ENCODE measurements at regions not wholly inside any gene's neighbourhood (a gene's known extent, or its start where the extent isn't known, plus 50 kb on each side); places are given as distances from the start of the nearest gene placed in this dataset.
A peak's percentile ranks its signal among the peaks of the same experiment; 100 is the strongest.

DNA sequence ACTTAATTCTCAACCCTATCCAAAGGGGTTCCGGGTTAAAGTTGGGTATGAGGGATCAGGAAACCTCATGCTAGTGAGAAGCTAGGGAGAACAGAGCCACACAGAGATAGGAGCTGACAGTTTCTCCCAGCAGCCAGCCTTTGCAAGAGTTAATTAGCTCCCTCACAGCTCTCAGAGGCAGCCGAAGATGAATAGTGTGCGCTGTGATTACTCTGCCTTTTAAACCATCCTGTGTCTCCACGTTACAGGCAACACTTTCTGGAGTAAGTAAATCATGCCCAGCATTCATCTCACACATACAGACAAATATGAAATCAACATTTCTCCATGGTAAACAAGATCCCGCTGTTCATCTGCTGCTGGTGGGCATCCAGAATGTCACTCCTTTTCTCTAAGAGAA, 429.6 kb downstream of the INSC start:
- no peak for DNase-seq

DNA sequence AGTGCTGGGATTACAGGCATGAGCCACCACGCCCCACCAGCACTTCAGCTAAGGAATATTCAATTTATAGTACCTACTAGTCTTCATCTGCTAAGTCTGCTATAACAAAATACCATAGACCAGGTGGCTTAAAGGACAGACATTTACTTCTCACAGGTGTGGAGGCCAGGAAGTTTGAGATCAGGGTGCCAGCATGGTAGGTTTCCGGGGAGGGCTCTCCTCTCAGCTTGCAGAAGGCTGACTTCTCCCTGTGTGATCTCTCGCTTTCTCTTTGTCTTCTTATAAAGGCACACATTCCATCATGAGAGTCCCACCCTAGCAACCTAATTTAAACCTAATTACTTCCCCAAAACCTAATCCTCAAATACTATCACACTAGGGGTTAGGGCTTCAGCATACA, 433.0 kb downstream of the INSC start:
- DNase-seq: no peak

DNA sequence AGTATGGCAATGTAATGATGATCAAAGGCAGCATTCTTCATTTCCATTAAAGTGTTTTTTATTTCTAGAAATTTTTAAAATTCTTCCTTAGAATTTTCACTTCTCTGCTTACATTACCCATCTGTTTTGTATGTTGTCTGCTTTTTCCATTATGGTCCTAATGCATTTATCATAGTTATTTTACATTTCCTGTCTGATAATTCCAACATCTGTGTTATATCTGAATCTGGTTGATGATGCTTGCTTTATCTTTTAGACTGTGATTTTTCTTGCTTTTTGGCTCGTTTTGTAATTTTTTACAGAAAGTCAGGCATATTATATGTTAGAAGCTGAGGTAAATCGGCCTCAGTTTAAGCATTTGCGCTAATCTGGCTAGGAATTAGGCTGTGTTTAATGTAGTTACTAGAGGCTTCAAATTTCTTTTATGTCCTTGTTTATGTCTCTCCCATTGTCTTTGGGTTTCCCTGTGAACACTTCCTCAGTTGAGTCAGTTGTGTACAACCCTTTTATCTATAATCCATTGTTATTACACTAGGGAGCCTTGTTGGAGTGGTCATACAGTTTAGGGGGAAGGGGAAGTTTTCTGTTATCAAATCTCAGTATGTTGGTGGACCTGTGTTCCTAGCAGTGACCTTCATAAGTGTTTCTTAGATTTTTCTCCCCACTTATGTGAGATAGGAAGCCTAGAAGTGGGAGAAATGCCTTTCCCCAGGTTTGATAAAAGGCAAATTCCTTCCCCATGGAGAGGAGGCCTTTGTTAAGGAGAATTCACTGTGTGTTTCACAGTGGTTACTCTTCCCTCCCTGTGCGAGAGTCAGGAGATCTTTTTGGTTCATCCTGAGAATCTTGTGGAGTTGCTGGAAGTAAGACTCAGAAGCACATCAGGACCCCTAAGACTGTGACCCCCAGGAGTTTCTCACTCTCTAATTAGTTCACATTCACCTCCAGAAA, 437.5 kb downstream of the INSC start:
- no peak for DNase-seq

DNA sequence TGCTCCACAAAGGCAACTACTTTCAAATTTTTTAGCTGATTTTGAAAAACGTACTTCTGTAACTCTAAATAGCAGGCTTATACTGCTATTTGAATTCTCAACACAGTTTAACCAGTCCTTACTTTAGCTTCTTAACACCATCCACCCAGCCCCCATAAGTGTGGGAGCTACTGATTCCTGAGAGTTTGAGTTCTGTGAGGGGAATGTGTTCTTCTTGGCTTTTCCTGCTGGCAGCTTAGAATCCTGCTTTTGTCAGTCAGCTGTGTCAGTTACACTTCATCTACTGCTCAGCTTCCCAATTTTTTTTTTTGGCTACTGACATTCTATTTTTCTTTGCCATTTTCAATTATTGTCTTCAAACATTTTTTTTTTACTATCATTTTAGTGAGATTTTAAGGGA, 440.4 kb downstream of the INSC start:
- DNase-seq: no peak

DNA sequence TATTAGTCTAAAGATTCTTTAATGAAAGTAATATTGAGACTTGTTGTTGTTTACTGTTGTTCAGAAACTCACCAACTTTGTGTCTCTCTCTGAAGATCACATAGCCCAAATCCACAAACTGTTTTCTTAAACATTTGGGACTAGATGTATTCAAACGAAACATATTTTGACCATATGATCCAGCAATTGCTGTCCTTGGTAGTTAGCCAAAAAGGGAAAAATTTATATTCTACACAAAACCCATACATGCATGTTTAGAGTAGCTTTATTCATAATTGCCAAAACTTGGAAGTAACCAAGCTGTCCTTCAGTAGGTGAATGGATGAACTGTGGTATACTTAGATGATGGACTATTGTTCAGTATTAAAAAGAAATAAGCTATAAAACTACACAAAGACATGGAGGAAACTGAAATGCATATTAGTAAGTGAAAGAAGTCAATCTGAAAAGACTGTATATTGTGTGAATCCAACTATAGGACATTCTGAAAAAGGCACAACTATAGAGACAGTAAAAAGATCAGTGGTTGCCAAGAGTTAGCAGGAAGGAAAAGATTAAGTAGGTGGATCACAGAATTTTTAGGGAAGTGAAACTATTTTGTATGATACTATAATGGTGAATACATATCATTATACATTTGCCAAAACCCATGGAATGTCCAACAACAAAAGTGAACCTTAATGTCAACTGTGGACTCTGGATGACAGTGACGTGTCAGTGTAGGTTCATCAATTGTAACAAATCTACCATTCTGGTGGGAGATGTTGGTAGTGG, 442.9 kb downstream of the INSC start:
- no peak for DNase-seq

DNA sequence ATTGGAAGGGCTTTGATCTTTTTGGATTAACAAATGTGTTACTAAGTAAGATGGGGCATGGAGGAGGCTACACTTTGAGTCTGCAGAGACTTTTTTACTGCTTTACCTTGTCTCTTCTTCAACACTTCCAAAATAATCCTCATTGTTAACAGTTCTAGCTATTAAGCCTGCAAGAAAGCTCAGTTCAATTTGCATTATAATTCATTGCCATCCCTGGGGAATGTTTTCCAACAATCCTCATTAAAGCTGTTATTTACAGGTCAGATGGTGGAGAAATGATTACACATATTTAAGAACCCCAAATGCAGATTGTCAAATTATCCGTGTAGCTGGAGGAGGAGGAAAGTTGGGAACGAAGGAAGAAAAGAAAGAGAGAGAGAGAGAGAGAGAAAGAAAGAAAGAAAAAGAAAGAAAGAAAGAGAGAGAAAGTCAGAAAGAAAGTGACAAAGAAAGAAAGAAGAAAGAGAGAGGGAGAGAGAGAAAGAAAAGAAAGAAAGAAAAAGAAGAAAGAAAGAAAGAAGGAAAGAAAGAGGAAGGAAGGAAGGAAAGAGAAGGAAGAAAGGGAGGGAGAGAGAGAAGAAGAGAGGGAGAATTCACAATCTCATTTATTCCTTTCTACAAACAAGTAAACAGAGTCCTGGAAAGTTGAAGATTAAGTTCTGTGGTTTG, 443.9 kb downstream of the INSC start:
- no peak for DNase-seq

DNA sequence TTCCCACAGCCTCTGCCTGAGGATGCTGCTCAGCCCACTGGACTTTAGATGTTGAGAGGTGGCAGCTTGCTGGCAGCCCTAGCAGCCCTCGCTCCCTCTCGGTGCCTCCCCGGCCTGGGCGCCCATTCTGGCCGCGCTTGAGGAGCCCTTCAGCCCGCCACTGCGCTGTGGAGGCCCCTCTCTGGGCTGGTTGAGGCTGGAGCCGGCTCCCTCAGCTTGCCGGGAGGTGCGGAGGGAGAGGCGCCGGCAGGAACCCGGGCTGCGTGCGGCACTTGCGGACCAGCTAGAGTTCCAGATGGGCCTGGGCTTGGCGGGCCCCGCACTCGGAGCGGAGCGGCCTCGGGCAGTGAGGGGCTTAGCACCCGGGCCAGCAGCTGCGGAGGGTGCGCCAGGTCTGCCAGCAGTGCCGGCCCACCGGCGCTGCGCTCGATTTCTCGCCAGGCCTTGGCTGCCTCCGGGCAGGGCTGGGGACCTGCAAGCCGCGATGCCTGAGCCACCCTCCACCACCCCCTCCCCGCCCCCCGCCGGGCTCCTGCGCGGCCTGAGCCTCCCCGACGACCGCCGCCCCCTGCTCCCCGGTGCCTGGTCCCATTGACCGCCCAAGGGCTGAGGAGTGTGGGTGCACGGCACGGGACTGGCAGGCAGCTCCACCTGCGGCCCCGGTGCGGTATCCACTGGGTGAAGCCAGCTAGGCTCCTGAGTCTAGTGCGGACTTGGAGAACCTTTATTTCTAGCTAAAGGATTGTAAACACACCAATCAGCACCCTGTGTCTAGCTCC, 446.2 kb downstream of the INSC start:
- DNase-seq: no peak

DNA sequence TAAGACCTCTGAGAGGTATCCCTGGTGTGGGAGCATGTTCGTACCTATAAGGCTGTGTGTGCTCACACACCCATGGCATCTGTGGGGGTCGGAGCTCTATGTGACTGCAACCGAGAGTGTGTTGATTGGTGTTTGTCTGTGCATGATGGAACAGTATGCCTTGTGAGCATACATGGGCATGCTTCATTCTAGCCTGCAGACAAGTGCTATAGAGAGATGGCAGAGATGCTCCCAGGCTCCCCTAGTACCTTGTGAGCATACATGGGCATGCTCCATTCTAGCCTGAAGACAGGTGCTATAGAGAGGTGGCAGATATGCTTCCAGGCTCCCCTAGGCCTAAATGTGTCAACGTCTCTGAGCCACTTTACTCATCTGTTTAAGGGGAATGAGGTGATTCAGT, 447.5 kb downstream of the INSC start:
- no peak for DNase-seq

DNA sequence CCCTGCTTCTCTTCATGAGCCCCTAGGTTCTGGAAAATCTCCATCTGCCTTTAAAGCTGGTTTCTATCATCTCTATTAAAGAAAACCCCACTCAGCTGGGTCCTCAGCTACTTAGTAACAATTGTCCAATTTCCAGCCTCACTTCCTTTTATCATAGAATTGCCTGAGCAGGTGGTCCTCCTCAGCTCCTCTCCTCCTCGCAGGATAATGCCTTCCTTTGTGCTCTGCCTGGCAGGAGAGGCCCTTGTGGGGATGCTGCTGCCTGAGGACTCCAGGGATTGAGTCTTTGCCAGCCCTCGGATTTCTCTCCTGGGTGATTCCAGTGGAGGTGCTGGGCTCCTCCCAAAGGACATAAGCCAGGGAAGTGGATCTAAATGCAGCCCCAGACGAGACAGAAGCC, 448.3 kb downstream of the INSC start:
- DNase-seq: peak; percentile 17

DNA sequence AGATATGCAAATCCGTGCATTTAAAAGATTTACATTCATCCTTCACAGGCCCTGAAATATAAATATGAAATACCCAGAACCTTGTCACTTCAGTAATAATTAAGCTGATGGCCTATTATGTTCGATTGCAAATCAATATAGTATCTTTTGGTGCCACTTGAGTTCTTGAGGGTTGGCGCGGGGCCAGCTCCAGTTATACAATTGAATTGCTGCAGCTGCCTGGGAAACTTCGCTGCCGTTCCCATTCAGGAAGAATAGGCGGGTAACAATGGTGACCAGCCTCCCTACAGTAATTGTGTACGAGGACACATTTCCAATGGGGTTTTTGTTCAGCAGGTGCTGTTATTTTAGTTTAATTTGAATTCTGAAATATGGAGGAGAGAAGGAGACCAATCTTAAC, 451.2 kb downstream of the INSC start:
- peak; percentile 84 for DNase-seq

DNA sequence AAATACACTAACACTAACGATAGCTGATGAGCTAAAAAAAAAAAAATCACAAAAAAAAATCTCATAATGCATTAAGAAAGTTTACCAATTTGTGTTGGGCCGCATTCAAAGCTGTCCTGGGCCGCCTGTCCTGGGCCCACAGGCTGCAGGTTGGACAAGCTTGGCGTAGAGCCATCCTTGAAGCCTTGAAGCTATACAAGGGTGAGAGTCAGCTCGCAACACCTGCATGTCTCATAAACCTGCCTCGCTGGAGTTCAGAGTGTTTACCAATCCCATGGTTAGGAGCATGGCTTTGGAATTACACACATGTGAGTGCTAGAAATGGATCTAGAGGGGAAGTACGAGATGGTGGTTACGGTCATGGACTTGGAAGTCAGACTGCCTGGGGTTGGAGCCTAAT, 453.7 kb downstream of the INSC start:
- DNase-seq: no peak

DNA sequence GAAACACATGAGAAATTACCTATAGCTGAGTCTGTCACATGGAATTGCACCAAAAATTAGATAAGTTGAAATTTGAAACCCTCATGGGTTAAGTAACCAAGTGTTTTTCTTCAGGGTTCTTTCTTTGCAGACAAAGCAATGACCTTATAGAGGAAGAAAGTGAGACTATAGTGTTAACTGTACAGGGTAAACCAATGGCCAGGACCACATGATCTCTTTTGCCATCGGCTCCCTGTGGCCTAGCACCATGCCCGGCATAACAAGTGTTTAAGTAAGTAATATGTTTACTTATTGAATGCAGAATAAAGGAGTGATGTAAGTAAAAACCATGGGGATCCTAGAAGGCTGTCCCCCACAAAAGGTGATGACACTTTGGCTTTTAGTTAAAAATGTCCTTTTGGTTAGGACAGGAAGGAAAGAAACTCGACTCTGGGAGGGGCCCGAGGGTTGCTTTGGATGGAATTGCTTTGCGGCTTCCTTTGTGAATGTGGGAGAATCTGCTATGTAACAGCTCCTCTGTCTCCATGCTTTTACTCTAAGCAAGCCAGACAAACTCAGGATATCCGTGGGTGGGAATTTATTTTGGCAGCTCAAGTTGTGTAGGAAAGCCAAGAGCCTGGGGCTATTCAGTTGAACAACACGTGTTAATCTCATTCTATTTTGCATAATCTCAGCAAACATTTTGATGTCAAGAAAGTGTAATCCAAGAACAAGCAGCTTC, 454.7 kb downstream of the INSC start:
- DNase-seq: no peak

DNA sequence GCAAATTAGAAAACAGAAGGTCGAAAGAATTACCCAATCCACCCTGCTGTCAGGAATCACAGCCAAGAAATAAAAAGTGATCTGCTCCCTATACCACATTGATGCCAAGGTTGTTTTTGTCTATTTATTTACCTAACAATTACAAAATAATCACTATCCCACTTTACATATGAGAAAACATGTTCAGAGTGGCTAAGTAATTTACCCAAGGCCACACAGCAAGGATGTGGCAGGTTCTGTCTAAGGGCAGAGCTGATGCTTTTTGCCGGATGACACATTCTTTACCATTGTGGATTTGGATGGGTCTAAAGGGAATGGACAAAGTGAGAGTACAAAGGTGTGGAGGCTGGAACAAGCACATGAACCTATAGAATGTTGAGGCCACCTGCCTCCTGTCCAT, 460.7 kb downstream of the INSC start:
- no peak for DNase-seq

DNA sequence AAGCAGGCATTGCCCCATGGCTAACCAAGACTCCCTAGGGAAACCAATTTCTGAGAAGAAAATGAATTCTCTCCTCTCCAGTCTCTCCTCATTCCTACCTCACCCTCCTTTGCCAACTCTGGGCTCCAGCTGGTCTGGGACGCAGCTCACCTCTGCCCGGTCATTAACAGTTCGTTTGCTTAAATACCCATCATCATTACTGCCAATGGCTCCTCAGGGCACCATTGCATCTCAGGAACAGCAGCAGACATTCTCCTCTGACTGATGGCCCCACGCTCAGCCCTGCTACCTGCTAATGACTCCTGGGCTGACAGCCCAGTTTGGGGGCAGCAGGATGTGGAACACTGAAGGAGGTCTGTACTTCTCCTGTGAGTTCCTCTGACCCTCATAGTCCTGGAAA, 462.0 kb downstream of the INSC start:
- DNase-seq: no peak

DNA sequence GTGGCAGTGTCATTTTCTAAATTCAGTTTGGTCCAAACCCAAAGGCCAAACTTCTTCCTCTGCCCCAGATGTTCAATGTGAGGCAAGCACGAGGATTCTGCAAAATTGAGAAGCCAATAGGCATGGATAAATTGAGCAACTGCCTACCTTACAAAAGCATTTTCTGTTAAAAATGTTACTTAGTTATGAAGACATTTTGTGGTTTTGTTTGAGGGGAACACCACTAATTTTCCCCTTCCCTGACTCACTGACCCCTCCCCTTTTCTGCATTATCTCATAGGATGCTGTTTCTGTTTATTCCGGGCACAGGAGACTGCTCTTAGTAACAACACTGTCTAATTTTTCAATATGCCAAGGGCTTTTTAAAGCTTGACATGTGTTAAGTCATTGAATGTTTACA, 462.8 kb downstream of the INSC start:
- DNase-seq: no peak

DNA sequence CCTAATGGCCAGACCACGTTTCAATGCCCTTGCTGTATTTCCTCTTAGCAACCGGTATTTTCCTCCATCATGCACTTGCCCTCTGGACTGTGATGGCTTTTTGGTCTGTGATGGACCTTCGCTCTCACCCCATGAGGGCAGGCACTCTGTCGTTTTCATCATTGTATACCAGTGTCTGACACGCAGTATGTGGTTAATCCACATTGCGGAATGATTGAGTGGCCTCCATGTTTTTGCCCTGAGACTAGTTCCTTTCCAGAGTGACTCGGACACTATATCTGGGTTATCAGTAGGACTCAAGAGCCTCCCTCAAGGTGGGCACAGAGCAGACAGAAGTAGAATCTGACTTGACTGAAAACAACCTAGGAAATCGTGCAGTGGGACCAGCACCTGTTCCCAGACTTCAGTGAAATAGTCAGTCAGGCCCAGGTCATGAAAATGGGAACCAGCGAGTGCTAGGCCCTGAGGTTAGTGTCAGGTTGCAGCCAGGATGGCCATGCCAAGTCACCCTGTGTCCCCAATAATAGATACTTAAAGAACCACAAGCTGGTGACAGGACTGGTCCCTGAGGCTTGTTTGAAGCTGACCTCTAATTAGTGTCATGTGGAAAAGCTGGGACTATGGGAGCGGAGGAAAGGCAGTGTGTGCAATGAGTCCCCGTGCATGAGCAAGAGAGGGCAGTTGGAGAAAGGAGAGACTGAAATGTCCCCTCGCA, 464.7 kb downstream of the INSC start:
- DNase-seq: no peak

DNA sequence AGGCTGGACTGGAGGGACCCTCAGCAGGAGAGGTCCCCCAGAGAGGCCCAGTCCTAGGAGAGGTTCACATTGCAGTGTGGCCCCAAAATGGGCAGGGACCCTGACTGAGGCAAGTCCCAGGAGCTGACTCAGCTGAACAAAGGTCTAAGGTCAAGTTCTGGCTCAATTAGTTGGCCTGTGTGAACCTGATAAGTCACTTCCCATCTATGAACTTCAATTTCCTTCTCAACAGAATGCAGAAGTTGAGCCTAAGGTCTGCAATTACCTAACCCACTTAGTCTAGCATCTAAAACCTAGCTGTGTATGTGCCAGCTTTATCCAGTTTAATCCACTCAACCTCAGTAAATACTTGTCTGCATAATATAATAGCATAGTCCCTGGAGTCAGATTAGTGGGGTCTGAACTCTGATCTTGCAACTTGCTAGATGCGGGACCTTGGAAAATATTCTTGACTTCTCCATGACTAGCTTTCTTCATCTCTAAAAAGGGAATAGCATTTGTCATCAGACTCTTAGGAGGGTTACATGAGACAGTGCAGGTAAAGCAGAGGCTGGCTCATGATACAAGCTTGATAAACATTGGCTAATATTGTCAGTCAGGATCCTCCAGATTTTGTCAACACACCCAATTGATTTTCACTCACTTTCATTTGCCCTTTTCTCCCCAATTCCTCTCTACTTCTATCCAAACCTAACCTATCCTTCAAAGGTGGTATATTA, 465.5 kb downstream of the INSC start:
- no peak for DNase-seq

DNA sequence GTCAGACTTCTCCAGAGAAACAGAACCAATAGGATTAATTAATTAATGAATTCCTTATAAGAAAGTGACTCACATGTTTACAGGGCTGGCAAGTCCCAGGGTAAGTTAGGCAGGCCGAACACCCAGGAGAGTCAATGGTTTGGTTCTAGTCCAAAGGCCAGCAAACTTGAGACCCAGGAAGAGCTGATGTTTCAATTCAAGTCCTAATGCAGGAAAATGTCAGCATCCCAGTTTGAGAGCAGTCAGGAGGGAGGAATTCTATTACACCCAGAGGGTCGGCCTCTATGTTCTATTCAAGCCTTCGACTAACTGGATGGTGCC, 466.0 kb downstream of the INSC start:
- no peak for DNase-seq

DNA sequence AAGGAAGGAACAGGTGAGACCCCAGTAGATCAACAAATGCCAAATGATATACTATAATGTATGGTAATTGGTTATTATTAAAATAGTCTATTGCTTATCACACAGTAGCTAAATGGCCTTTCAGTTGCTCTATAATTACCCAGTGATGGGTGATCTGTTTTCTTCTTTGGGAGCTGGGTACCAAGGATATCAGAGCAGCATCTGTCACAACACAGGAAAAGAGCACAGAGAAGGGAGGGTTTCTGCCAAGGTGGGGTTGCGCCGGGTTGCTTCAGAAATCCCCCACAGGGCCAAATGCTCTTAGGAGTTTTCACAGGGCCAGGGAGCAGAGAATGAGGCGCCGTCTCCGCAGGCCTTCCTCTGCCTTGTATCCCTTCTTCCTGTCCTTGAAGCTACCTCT, 469.4 kb downstream of the INSC start:
- DNase-seq: no peak

DNA sequence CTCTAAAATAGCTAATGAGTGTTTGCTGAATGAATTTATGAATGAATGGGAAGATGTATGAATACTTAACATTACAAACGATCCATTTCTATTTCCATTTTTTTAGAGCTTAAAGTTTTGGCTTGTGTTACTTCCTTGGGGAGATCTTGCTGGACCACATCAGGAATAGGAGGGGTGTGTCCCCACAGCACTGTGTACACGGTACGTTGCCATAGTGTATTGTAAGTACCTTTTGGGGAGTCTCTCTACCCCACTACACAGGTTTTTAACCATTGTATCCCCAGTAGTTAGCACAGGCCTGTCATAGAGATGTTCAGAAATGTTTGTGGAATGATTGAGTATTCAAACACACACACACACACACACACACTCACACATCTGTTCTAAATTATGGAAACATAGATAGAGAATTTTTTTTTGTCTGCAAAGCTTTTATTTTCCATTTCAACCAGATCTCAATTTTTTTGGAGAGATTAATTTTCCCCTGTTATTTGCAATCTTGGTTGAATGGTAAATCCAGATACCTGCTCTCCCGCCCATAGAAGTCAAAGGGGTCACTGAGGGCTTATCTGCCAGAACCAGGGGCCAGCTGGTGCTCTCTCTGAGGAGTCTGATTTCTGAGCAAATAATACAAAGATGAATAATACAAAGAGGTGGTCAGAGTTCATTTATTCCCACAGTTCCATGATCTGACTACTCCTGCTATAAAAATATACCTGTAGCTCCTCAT, 471.0 kb downstream of the INSC start:
- no peak for DNase-seq

All from COR-L47 (cell line).